ENCODE measurements at regions not wholly inside any gene's neighbourhood (a gene's known extent, or its start where the extent isn't known, plus 50 kb on each side); places are given as distances from the start of the nearest gene placed in this dataset.

GRCh38 chr15:85847031-85847430, 52.3 kb upstream of the KLHL25 start:
- TF ChIP-seq TAF1 (IDR thresholded peaks at IDR 0.05; ENCODE audit: borderline replicate concordance, low read depth, low read length): no peak
- TF ChIP-seq POLR2AphosphoS5 (IDR thresholded peaks at IDR 0.05; ENCODE audit: low read depth, low read length): no peak
- no peak for TF ChIP-seq POLR2A (IDR thresholded peaks at IDR 0.05; ENCODE audit: low read depth, low read length)
- FAIRE-seq (no peak), DNase-seq (ENCODE audit: insufficient read length) (no peak)

- FAIRE-seq: no peak
- no peak for DNase-seq (ENCODE audit: insufficient read length)
- TF ChIP-seq POLR2A (IDR thresholded peaks at IDR 0.05; ENCODE audit: low read depth, low read length) (no peak), POLR2AphosphoS5 (IDR thresholded peaks at IDR 0.05; ENCODE audit: low read depth, low read length) (no peak)
These were observed 55.2 kb upstream of the KLHL25 start for GRCh38 chr15:85849946-85850345.

GRCh38 chr15:85852969-85853368, 58.2 kb upstream of the KLHL25 start:
- no peak for DNase-seq (ENCODE audit: insufficient read length)
- no peak for FAIRE-seq
- TF ChIP-seq POLR2A (IDR thresholded peaks at IDR 0.05; ENCODE audit: low read depth, low read length) (no peak), POLR2AphosphoS5 (IDR thresholded peaks at IDR 0.05; ENCODE audit: low read depth, low read length) (no peak), TAF1 (IDR thresholded peaks at IDR 0.05; ENCODE audit: borderline replicate concordance, low read depth, low read length) (no peak)

- FAIRE-seq (peak; percentile 87), DNase-seq (ENCODE audit: insufficient read length) (peak; percentile 55)
- TF ChIP-seq TAF1 (IDR thresholded peaks at IDR 0.05; ENCODE audit: borderline replicate concordance, low read depth, low read length): no peak
- no peak for TF ChIP-seq POLR2AphosphoS5 (IDR thresholded peaks at IDR 0.05; ENCODE audit: low read depth, low read length)
- TF ChIP-seq POLR2A (IDR thresholded peaks at IDR 0.05; ENCODE audit: low read depth, low read length): no peak
These were observed 59.8 kb upstream of the KLHL25 start for GRCh38 chr15:85854345-85855097.

- FAIRE-seq (peak; percentile 70), DNase-seq (ENCODE audit: insufficient read length) (peak; percentile 66)
- no peak for TF ChIP-seq POLR2A (IDR thresholded peaks at IDR 0.05; ENCODE audit: low read depth, low read length)
- TF ChIP-seq TAF1 (IDR thresholded peaks at IDR 0.05; ENCODE audit: borderline replicate concordance, low read depth, low read length): no peak
- no peak for TF ChIP-seq POLR2AphosphoS5 (IDR thresholded peaks at IDR 0.05; ENCODE audit: low read depth, low read length)
These were observed 64.1 kb upstream of the KLHL25 start for GRCh38 chr15:85858586-85859375.

- no peak for TF ChIP-seq POLR2AphosphoS5 (IDR thresholded peaks at IDR 0.05; ENCODE audit: low read depth, low read length)
- TF ChIP-seq TAF1 (IDR thresholded peaks at IDR 0.05; ENCODE audit: borderline replicate concordance, low read depth, low read length): no peak
- no peak for TF ChIP-seq POLR2A (IDR thresholded peaks at IDR 0.05; ENCODE audit: low read depth, low read length)
- no peak for FAIRE-seq
These were observed 64.9 kb upstream of the KLHL25 start for GRCh38 chr15:85859671-85860070.

GRCh38 chr15:85860394-85861161, 65.9 kb upstream of the KLHL25 start:
- FAIRE-seq (no peak), DNase-seq (ENCODE audit: insufficient read length) (no peak)
- TF ChIP-seq POLR2A (IDR thresholded peaks at IDR 0.05; ENCODE audit: low read depth, low read length): no peak

More at GRCh38 chr15:85859671-85860070, 64.9 kb upstream of the KLHL25 start:
- no peak for DNase-seq (ENCODE audit: insufficient read length)

- DNase-seq (ENCODE audit: insufficient read length) (peak; percentile 24), FAIRE-seq (no peak)
- no peak for TF ChIP-seq POLR2A (IDR thresholded peaks at IDR 0.05; ENCODE audit: low read depth, low read length)
- TF ChIP-seq TAF1 (IDR thresholded peaks at IDR 0.05; ENCODE audit: borderline replicate concordance, low read depth, low read length): no peak
- TF ChIP-seq POLR2AphosphoS5 (IDR thresholded peaks at IDR 0.05; ENCODE audit: low read depth, low read length): no peak
These were observed 70.5 kb upstream of the KLHL25 start for GRCh38 chr15:85865070-85865684.

GRCh38 chr15:85867250-85867649, 72.5 kb upstream of the KLHL25 start:
- no peak for FAIRE-seq
- no peak for TF ChIP-seq POLR2AphosphoS5 (IDR thresholded peaks at IDR 0.05; ENCODE audit: low read depth, low read length)
- no peak for TF ChIP-seq POLR2A (IDR thresholded peaks at IDR 0.05; ENCODE audit: low read depth, low read length)
- TF ChIP-seq TAF1 (IDR thresholded peaks at IDR 0.05; ENCODE audit: borderline replicate concordance, low read depth, low read length): no peak

GRCh38 chr15:85869124-85869523, 74.4 kb upstream of the KLHL25 start:
- FAIRE-seq (no peak), DNase-seq (ENCODE audit: insufficient read length) (no peak)

More at GRCh38 chr15:85867250-85867649, 72.5 kb upstream of the KLHL25 start:
- DNase-seq (ENCODE audit: insufficient read length): no peak

More at GRCh38 chr15:85869124-85869523, 74.4 kb upstream of the KLHL25 start:
- TF ChIP-seq POLR2AphosphoS5 (IDR thresholded peaks at IDR 0.05; ENCODE audit: low read depth, low read length) (no peak), TAF1 (IDR thresholded peaks at IDR 0.05; ENCODE audit: borderline replicate concordance, low read depth, low read length) (no peak), POLR2A (IDR thresholded peaks at IDR 0.05; ENCODE audit: low read depth, low read length) (no peak)

Data from GM12892 (cell line).